ENCODE measurements at regions not wholly inside any gene's neighbourhood (a gene's known extent, or its start where the extent isn't known, plus 50 kb on each side); places are given as distances from the start of the nearest gene placed in this dataset.

GRCh38 chr5:5009240-5009639, 130.9 kb upstream of the ADAMTS16 start:
- TF ChIP-seq CTCF (IDR thresholded peaks at IDR 0.05; ENCODE audit: insufficient read depth, low read depth, low read length) (no peak), EZH2 (IDR thresholded peaks at IDR 0.05; ENCODE audit: insufficient read depth, low read length) (no peak)
